GM12872 (cell line): ENCODE measurements at regions not wholly inside any gene's neighbourhood (a gene's known extent, or its start where the extent isn't known, plus 50 kb on each side); places are given as distances from the start of the nearest gene placed in this dataset.
A peak's percentile ranks its signal among the peaks of the same experiment; 100 is the strongest.

ENCODE experiments used
- TF ChIP-seq, protein P1 (sequence below): IDR thresholded peaks from 3 replicates; pipeline ENCODE4 v1.5.1; 2011; ENCODE audit warnings: low read depth, mild to moderate bottlenecking, low read length, moderate library complexity; ENCODE audit not compliant: insufficient read depth

DNA sequence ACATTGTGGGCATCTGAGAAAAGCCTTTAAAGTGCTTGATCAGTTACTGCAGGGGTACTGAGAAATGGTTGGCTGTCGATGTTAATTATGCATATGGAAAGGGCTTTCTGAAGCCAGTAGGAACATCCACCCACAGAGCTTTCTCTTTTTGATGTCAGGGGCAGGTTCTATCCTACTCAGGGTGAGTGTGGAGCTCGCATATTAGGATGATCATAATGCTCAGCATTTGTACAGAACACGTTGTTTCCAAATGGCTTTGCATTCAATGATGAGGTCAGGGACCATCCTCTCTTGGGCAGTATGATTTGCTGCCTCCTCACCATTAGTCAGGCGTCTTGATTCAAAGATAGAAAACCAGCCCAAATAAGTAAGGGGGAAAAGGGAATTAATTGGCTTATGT is 141.9 kb downstream of the HMHB1 start:
- TF ChIP-seq, protein P1, sequence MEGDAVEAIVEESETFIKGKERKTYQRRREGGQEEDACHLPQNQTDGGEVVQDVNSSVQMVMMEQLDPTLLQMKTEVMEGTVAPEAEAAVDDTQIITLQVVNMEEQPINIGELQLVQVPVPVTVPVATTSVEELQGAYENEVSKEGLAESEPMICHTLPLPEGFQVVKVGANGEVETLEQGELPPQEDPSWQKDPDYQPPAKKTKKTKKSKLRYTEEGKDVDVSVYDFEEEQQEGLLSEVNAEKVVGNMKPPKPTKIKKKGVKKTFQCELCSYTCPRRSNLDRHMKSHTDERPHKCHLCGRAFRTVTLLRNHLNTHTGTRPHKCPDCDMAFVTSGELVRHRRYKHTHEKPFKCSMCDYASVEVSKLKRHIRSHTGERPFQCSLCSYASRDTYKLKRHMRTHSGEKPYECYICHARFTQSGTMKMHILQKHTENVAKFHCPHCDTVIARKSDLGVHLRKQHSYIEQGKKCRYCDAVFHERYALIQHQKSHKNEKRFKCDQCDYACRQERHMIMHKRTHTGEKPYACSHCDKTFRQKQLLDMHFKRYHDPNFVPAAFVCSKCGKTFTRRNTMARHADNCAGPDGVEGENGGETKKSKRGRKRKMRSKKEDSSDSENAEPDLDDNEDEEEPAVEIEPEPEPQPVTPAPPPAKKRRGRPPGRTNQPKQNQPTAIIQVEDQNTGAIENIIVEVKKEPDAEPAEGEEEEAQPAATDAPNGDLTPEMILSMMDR = no peak

DNA sequence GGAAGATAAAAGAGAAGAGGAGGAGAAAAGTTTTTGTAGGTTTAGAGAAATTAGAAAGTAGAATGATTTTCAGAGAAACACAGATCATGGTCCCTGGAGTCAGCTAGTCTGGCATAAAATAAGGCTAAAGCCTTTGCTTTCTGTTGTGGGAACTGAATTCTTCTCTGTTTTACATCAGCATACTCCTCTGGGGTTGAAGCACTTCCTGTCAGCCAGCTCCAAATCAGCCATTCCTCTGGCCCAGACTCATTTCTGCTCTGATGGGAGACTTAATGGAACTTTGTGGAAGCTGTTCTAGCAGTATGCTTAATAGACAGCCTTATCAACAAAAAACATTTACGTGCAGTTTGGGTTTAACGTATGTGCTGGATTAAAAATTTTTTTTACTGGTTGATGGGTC is 143.2 kb downstream of the HMHB1 start:
- TF ChIP-seq, protein P1 = no peak

DNA sequence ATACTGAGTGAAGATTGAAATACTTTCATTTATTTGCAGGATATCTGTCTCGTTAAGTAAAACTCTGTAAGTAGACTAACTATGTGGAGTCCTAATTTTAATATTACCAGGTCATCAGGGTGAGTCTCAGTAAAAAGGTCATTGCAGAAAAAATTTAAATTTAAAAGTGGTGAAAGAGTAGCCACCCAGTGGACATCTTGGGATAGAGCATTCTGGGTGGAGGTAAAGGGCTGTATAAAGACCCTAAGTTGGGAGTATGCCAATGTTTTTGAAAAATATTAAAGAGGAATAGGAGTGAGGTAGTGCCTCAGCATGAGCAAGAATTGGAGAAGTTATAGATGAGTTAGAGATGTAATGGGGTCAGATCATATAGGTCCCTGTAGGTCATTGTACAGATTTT is 145.5 kb downstream of the HMHB1 start:
- TF ChIP-seq, protein P1 = peak; percentile 26; the same call in 1 of the 3 replicates

DNA sequence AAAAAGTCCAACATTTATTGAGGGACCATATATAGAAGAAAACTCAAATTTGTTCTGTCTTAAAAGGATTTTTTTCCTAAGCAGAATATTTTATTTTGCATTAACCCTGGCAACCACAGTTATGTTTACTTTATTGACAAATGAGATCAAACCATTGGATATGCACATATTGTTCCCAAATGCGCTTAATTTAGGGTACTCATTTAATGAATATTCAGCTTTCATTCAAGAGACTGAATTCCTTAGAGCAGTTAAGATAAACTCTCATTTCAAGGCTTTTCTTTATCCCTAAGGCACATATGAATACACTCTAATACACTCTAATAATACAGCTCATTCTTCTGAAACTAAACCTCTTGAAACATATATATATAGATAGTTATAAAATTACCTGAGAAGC is 150.2 kb downstream of the HMHB1 start:
- TF ChIP-seq, protein P1 = no peak

DNA sequence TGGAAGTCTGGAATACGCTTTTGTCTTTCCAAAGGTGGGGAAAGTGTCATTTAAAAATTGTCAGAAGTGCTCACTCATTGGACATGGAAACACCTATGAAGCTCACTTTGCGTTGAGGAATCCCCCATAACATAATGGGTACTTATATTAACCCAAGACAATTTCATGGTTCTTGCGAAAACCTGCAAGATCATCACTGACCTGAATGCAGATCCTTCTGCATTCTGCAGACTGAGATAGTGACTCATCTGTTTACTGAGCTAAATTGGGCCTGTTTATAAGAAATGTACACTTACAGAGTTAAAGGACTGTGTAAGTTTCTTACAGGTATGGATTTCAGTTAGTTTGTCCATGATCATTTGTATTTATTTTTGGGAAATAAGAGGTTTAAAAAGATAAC is 153.0 kb downstream of the HMHB1 start:
- TF ChIP-seq, protein P1 = no peak

DNA sequence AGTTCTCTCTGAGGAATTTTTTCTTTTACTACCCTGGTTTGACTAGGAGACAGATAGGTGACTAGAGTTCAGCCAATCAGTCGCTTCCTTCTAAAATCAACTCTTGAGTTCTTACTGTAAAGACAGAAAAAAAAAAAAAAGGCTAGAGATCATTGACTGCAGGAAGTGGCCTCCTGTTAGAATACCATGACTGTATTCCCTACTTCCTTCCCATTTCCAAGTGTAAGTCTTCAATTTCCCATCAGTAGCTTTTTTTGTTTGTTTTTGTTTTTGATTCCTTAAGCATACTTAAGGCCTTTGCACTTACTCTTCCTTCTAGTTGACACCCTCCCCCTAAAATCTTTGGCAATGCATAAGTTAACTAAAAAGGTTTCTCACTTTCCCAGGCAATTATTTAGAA is 154.3 kb downstream of the HMHB1 start:
- TF ChIP-seq, protein P1 = no peak

DNA sequence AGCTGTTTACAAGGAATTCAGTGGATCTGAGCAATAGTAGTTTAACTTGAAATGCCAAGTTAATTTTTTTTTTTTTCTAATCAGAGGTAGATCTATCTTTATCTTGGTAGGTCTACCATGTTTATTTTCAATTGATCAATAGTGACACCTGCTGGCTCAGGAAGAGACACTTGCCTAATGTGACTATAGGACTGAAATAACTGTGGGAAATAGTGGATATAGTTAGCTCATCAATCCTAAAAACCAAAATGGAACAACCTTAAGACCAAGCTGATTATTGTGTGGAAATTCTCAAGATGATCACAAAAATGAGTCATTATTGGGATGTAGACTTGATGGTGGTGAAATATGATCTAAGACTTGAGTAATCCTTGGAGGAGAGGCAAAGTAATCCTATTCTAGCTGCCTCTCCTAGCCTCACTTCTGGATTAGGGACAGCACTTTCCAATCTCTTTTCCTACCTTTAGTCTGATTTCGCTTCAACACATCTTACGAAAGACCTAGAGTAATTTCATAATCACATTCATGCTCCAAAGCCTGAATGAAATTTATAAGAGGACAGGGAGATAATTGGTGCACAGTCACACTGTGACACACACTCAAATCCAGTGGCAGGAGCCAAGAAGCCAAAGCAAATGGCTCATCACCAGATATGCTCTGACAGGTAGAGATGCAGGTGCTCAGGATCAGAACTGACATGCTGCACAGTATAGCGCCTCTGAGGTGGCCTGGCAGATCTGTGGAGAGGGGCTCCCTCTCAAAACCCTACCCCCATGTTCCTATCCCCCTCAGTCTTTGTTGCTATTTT is 156.3 kb downstream of the HMHB1 start:
- TF ChIP-seq, protein P1 = peak; percentile 50

DNA sequence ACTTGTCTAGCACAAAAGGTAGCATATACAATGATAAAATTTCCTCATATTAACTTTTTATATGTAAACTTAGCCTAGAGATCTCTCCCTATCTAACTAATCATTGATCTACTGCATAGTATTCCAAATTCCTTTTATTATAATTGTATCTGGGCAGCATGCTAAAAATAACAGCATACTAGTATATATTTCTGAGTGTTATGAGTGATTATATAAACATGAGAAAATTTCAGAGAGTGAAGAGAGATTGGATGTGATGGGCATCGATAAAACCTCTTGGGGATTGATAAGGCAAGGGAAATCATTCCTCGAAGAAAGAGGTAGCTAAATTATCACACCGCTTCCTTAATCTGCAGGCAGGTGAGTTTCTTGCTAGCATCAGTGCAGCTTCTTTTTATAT is 158.2 kb downstream of the HMHB1 start:
- TF ChIP-seq, protein P1 = no peak
